H9 (cell line): ENCODE measurements at regions not wholly inside any gene's neighbourhood (a gene's known extent, or its start where the extent isn't known, plus 50 kb on each side); places are given as distances from the start of the nearest gene placed in this dataset.

Source experiments
- DNase-seq: peaks from one replicate; pipeline ENCODE4 v3.0.0-alpha.2; 2017
- H2AFZ ChIP-seq: one replicate; pipeline ENCODE4 v1.6.1; 2013; ENCODE audit warnings: mild to moderate bottlenecking, low read length, control low read depth, moderate library complexity
- H2AK5ac ChIP-seq: 2 replicates; pipeline ENCODE4 v1.6.1; 2013; ENCODE audit warnings: low read length, control low read depth, mixed read lengths; ENCODE audit not compliant: insufficient read length
- H2BK120ac ChIP-seq: one replicate; pipeline ENCODE4 v1.6.1; 2013; ENCODE audit warnings: low read depth, mild to moderate bottlenecking, low read length, control low read depth, inconsistent platforms; ENCODE audit not compliant: poor library complexity, severe bottlenecking
- H2BK12ac ChIP-seq: 2 replicates; pipeline ENCODE4 v1.6.1; 2013; ENCODE audit warnings: low read length, control low read depth, mixed read lengths, low read depth; ENCODE audit not compliant: insufficient read length
- H2BK15ac ChIP-seq: 2 replicates; pipeline ENCODE4 v1.6.1; 2013; ENCODE audit warnings: low read depth, low read length, control low read depth
- H2BK20ac ChIP-seq: one replicate; pipeline ENCODE4 v1.6.1; 2013; ENCODE audit warnings: low read depth, mild to moderate bottlenecking, low read length, control low read depth, inconsistent platforms; ENCODE audit not compliant: poor library complexity, severe bottlenecking
- H2BK5ac ChIP-seq: 2 replicates; pipeline ENCODE4 v1.6.1; 2013; ENCODE audit warnings: low read length, control low read depth, mixed read lengths; ENCODE audit not compliant: insufficient read length
- H3K14ac ChIP-seq: 2 replicates; pipeline ENCODE4 v1.6.1; 2013; ENCODE audit warnings: low read length, control low read depth; ENCODE audit not compliant: insufficient read depth
- H3K18ac ChIP-seq: 2 replicates; pipeline ENCODE4 v1.6.1; 2013; ENCODE audit warnings: low read depth, mild to moderate bottlenecking, mixed read lengths, low read length, control low read depth; ENCODE audit not compliant: insufficient read length
- H3K23ac ChIP-seq: 2 replicates; pipeline ENCODE4 v1.6.1; 2013; ENCODE audit warnings: low read length, control low read depth, mixed read lengths, low read depth; ENCODE audit not compliant: insufficient read length
- H3K23me2 ChIP-seq: 2 replicates; pipeline ENCODE4 v1.6.1; 2013; ENCODE audit warnings: low read depth, mild to moderate bottlenecking, mixed read lengths, low read length, control low read depth; ENCODE audit not compliant: insufficient read length, poor library complexity, severe bottlenecking
- H3K27ac ChIP-seq: 2 replicates; pipeline ENCODE4 v1.5.1; 2013; ENCODE audit warnings: low read length, control low read depth, mixed read lengths, low read depth; ENCODE audit not compliant: insufficient read length
- H3K27me3 ChIP-seq: 2 replicates; pipeline ENCODE4 v1.6.1; 2013; ENCODE audit warnings: low read length, control low read depth, inconsistent platforms; ENCODE audit not compliant: insufficient read depth
- H3K4ac ChIP-seq: 2 replicates; pipeline ENCODE4 v1.6.1; 2013; ENCODE audit warnings: low read depth, mild to moderate bottlenecking, control low read depth, inconsistent platforms, low read length, moderate library complexity
- H3K4me1 ChIP-seq: 2 replicates; pipeline ENCODE4 v1.6.1; 2013; ENCODE audit warnings: low read length, control low read depth, inconsistent platforms; ENCODE audit not compliant: insufficient read depth
- H3K4me2 ChIP-seq: 2 replicates; pipeline ENCODE4 v1.6.1; 2013; ENCODE audit warnings: low read length, control low read depth, mixed read lengths; ENCODE audit not compliant: insufficient read length, insufficient read depth
- H3K56ac ChIP-seq: 2 replicates; pipeline ENCODE4 v1.6.1; 2013; ENCODE audit warnings: low read depth, mild to moderate bottlenecking, mixed read lengths, low read length, control low read depth; ENCODE audit not compliant: insufficient read length
- H3K79me1 ChIP-seq: 2 replicates; pipeline ENCODE4 v1.6.1; 2013; ENCODE audit warnings: low read depth, mild to moderate bottlenecking, moderate library complexity, low read length, control low read depth, inconsistent platforms; ENCODE audit not compliant: insufficient read depth, poor library complexity, severe bottlenecking
- H3K79me2 ChIP-seq: 2 replicates; pipeline ENCODE4 v1.6.1; 2013; ENCODE audit warnings: low read length, control low read depth, inconsistent platforms; ENCODE audit not compliant: insufficient read depth
- H3K9ac ChIP-seq: 2 replicates; pipeline ENCODE4 v1.6.1; 2013; ENCODE audit warnings: low read length, control low read depth, mixed read lengths; ENCODE audit not compliant: insufficient read length; ENCODE audit errors: extremely low read depth
- H3K9me3 ChIP-seq: one replicate; pipeline ENCODE4 v1.6.1; 2013; ENCODE audit warnings: low read depth, low read length, inconsistent platforms; ENCODE audit not compliant: control insufficient read depth
- H3T11ph ChIP-seq: one replicate; pipeline ENCODE4 v1.6.1; 2013; ENCODE audit warnings: mild to moderate bottlenecking, low read length, control low read depth, inconsistent platforms
- H4K20me1 ChIP-seq: one replicate; pipeline ENCODE4 v1.6.1; 2013; ENCODE audit not compliant: control insufficient read depth, insufficient read length, insufficient read depth
- H4K5ac ChIP-seq: 2 replicates; pipeline ENCODE4 v1.6.1; 2013; ENCODE audit warnings: low read depth, mild to moderate bottlenecking, mixed read lengths, low read length, control low read depth; ENCODE audit not compliant: insufficient read length
- H4K8ac ChIP-seq: replicated peaks from 2 replicates; pipeline ENCODE4 v1.6.1; 2013; ENCODE audit warnings: low read length, control low read depth, mixed read lengths, low read depth; ENCODE audit not compliant: insufficient read length
- H4K91ac ChIP-seq: 2 replicates; pipeline ENCODE4 v1.6.1; 2013; ENCODE audit warnings: low read depth, mild to moderate bottlenecking, moderate library complexity, mixed read lengths, low read length, control low read depth; ENCODE audit not compliant: insufficient read length
- H3K27ac Mint-ChIP-seq, 3 experiments: 2 replicates in 2 of 3; 3 replicates in 1 of 3; pipeline ENCODE4 v1.8.0; 2020 to 2021; ENCODE audit warnings: mixed read lengths in 3 of 3, mild to moderate bottlenecking in 1 of 3, moderate library complexity in 1 of 3
- H3K27me3 Mint-ChIP-seq: 2 replicates; pipeline ENCODE4 v1.8.0; 2021; ENCODE audit warnings: low read depth, mild to moderate bottlenecking, moderate library complexity, mixed read lengths
- H3K36me3 Mint-ChIP-seq, 3 experiments: 2 replicates in 2 of 3; 3 replicates in 1 of 3; pipeline ENCODE4 v1.8.0; 2020 to 2021; ENCODE audit warnings: low read depth in 3 of 3, mixed read lengths in 3 of 3; ENCODE audit not compliant: insufficient read depth in 1 of 3
- H3K4me1 Mint-ChIP-seq, 2 experiments: 2 replicates each; pipeline ENCODE4 v1.8.0; 2020; ENCODE audit warnings: mixed read lengths in 2 of 2
- H3K4me3 Mint-ChIP-seq, 2 experiments: 2 replicates in 1 of 2; 3 replicates in 1 of 2; pipeline ENCODE4 v1.8.0; 2020 to 2021; ENCODE audit warnings: mild to moderate bottlenecking in 2 of 2, mixed read lengths in 2 of 2, moderate library complexity in 1 of 2
- H3K9me3 Mint-ChIP-seq, 2 experiments: 2 replicates in 1 of 2; 3 replicates in 1 of 2; pipeline ENCODE4 v1.8.0; 2020; ENCODE audit warnings: mild to moderate bottlenecking in 2 of 2, mixed read lengths in 2 of 2, moderate library complexity in 1 of 2
- CTCF ChIP-seq: fragments of 200-600 bp; sonication (generic); conservative IDR thresholded peaks from 3 replicates; pipeline ENCODE4 v1.8.0; 2021; ENCODE audit warnings: antibody characterized with exemption, mild to moderate bottlenecking
- WGBS: extraction: QIAGEN DNeasy Blood & Tissue Kit; methylation state at CpG from one replicate; pipeline ENCODE4 v1.1.7; 2013; ENCODE audit warnings: missing lambda C conversion rate, low lambda C conversion rate, mixed read lengths; ENCODE audit not compliant: insufficient read length; ENCODE audit errors: extremely low coverage; 5-methylcytosine and 5-hydroxymethylcytosine counted together

DNA sequence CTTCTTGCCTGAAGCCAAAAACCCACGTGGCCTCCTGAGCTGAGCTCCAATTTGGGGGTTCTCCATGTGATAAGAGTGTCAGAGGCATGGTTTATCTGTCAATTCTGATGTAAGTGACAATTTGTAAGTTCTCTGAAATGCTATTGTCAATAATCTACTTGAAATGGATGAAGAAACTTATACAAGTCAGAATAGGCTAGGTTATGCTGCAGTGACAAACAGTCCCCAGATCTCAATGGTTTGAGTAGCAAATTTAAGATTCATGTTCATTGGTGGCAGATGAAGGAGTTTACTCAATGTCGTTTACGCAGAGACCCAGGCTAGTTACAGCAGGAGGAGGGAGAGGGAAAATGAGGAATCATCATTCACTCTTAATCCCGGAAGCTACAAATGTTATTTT, 352.4 kb downstream of the KIF16B start:
- Histone ChIP-seq H3K14ac (no peak overlapping the region), H3K9ac (no peak overlapping the region), H4K8ac (no peak overlapping the region), H3K18ac (no peak overlapping the region), H3T11ph (no peak overlapping the region), H3K27ac (no peak overlapping the region), H2BK15ac (no peak overlapping the region), H2BK5ac (no peak overlapping the region), H2BK20ac (no peak overlapping the region), H4K5ac (no peak overlapping the region), H3K23ac (no peak overlapping the region), H3K56ac (no peak overlapping the region), H3K4me1 (no peaks in the 10 kb centered on the region; the same call in 1 of the 2 replicates), H2BK12ac (no peak overlapping the region), H2BK120ac (no peak overlapping the region), H4K91ac (no peak overlapping the region), H3K27me3 (no peaks in the 10 kb centered on the region), H3K23me2 (no peaks in the 10 kb centered on the region), H3K79me2 (no peaks in the 10 kb centered on the region), H3K79me1 (no peaks in the 10 kb centered on the region), H3K4me2 (no peak overlapping the region), H4K20me1 (no peaks in the 10 kb centered on the region), H2AFZ (no peak overlapping the region), H3K4ac (no peak overlapping the region), H2AK5ac (no peak overlapping the region), H3K9me3 (no peaks in the 10 kb centered on the region)
- H3K4me3 Mint-ChIP-seq: no peak overlapping the region
- H3K9me3 Mint-ChIP-seq: peaks cover 7 to 10% of the 10 kb centered on the region in 2 experiments
- H3K27ac Mint-ChIP-seq: no peak overlapping the region
- DNase-seq: no peak
- 0 out of 4 replicates have a peak, but pooled peaks cover 5% of the 10 kb centered on the region in 2 experiments for H3K4me1 Mint-ChIP-seq
- peaks cover 0 to 14% (median 4%) of the 10 kb centered on the region in 3 experiments; a peak in 6 of 7 replicates for H3K36me3 Mint-ChIP-seq
- no CpG with 5 or more reads among the region's 4 CpGs for WGBS
- no peak for TF ChIP-seq CTCF
- no peaks in the 10 kb centered on the region for H3K27me3 Mint-ChIP-seq
